HS-27A (cell line): ENCODE measurements at regions not wholly inside any gene's neighbourhood (a gene's known extent, or its start where the extent isn't known, plus 50 kb on each side); places are given as distances from the start of the nearest gene placed in this dataset.
A peak's percentile ranks its signal among the peaks of the same experiment; 100 is the strongest.

Experiments
- DNase-seq: peaks from one replicate; pipeline ENCODE4 v3.0.0-alpha.2; 2012; ENCODE audit warnings: low read depth, missing footprints

GRCh38 chrX:63993936-63994335 is 208.9 kb upstream of the ARHGEF9 start:
- no peak for DNase-seq

GRCh38 chrX:63985906-63986305 is 200.9 kb upstream of the ARHGEF9 start:
- DNase-seq = no peak

GRCh38 chrX:63979480-63979879 is 194.5 kb upstream of the ARHGEF9 start:
- DNase-seq = no peak

- DNase-seq = peak; percentile 54
Measured at GRCh38 chrX:63967551-63967950, 182.5 kb upstream of the ARHGEF9 start.

DNA sequence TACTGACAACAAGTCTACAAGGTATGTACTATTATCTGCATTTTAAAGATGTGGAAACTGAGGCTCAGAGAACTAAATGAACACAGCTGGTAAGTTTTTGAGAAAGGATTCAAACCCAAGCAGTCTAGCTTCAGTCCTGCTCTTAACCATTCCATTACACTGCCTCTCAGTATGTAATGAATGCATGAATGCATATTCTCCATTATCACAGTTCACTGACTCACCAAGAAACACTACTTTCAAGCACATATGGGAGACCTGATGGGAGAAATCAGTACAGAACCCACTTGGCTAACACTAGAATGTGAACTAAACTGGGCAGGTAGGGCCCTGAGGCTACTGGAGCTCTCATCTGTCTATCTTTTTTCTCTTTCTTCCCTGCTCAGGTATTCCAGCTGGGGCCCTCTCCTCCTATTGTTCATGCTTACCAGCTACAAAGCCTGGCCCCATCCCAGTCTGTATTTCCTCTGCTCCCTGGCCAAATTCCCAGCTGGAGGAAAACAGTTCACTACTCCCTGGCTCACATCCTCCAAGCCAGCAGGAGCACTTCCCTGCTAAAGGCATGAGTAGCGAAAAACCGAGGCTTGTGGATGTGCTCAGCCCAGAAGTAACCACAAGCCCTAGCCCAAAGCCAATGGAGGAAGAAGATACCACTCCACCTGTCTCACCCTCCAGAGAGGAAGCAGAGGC is 178.2 kb upstream of the ARHGEF9 start:
- no peak for DNase-seq

DNA sequence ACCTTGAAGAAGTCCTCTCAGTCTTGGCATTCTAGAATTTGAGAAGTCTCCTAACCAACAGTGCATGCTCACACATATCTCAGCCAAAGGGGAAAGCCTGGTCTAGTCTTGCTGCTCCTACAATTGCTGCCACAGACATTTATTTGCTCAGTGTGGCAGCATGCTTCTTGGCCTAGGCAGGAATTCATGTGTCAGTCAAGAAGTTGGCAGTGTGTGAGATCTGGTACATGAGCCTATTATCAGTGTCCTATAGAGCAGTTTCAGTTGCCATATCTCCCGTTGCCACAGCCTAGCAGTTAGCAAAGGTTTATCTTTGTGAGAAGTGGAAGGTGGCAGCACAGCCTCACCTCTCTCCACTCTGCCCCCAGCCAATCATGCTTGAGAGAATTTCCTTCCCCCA is 176.9 kb upstream of the ARHGEF9 start:
- DNase-seq = no peak

DNA sequence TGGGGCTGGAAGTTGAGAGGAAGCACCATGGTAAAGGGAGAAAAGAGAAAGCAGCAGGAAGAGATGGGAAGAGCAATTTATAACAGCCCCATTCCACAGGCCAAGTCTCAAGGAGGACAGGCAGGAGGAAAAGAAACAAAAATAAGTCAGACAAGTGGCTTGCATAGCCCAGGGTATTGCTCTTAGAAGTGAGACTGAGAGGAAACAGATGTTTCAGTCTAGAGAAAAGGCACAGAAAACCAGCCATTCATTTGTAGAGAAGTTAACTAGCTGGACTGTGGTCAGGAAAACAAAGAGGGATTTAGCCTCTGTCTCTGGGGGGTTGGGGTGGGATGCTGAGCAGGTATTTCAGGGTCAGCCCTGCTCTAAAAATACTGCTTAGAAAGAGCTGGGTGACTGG is 175.0 kb upstream of the ARHGEF9 start:
- no peak for DNase-seq

- no peak for DNase-seq
Measured at GRCh38 chrX:63958134-63958865, 173.3 kb upstream of the ARHGEF9 start.

- DNase-seq = no peak
Measured at GRCh38 chrX:63935835-63936234, 150.8 kb upstream of the ARHGEF9 start.

DNA sequence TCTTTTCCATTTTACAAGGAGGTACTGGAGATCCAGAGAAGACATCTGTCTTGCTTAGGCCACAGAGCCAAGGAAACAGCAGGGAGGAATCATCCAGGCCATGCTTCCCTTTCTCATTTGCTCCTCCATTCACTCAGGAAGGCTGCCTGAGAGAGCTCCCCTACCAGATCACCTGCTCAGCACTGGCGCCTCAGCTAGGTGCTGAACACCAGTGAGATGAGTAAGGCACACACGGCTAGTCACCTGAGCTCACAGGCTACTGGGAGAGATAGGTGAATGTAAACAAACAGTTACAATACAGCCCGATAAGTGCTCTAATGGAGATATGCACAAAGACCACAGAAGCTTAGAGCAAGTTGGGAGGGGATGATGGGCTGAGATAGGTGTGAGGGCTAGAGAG is 149.8 kb upstream of the ARHGEF9 start:
- no peak for DNase-seq

GRCh38 chrX:63934160-63934559 is 149.1 kb upstream of the ARHGEF9 start:
- no peak for DNase-seq

DNA sequence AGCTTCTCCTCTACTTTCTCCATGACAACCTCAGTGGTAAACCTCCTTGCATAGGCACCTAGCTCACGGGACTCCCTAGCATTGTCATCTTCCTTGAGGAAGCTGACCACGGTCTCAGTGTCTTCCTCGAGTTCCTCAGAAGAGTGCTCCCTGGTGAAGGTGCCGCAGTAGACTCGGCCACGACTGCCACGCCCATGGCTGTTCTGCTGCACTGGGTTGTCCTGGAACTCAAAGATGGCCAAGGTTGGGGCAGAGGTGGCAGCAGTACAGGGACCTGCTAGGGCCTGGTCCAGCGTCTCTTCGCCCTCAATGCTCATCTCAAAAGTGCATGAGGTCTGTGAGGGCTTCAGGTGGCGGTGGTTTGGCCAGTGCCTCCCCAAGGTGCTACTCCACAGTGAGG is 147.9 kb upstream of the ARHGEF9 start:
- DNase-seq = no peak

DNA sequence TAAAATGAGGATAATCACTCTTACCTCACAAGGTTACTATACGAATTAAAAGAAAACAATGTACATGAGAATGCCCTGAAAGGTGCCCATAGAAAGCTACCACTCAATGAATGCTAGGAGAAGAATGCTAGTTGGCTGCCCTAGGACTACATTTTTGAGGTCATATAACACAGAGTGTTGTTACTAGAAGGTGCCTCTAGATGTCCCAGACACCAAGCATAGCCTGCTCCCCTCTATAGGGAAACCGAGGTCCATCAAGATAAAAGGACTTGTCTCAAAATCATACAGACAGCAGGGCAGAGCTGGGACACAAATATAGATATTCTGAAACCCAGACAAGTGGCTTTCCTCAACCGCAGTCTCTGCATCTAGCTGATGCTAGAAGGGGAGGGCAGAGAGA is 147.0 kb upstream of the ARHGEF9 start:
- DNase-seq = no peak

- DNase-seq = no peak
Measured at GRCh38 chrX:63930140-63930539, 145.1 kb upstream of the ARHGEF9 start.

DNA sequence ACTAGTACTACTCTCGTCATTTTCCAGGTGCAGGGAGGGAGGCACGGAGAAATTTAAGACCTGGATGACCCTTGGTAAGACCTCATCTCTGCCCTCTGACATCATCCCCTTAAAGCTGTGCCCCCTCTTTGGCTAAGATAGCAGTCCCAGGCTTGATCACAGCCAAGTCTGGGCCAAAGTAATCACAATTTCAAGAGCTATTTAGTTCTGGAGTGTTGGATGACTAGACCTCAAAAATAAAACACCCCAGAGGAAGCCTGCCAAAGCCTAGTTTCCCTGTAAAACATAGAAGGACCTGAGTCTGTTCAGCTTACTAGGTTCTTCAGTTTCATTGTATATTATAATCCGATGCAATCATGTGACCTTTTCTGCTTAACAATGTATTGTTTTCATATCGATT is 144.6 kb upstream of the ARHGEF9 start:
- no peak for DNase-seq

GRCh38 chrX:63927848-63928247 is 142.8 kb upstream of the ARHGEF9 start:
- no peak for DNase-seq

- DNase-seq = peak; percentile 73
Measured at GRCh38 chrX:63922221-63922620, 137.2 kb upstream of the ARHGEF9 start.

DNA sequence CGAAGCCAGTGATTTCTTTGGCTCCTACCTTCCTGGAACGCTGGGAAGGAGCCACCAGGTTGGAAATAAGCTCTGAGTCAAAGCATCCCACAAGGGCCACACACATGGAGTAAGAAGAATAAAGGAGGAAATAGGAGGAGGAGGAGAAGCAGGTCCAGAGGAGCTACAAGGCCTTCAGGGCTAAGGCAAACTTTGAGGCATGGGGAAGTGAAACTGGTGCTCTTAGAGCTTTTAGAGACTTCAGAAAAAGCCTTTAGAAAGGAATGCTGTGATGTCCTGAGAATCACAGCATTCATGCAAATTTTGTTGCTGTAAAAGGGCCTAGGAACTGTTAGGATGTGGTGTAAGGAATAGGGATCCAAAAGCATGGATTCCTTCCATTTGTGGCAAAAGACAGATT is 135.9 kb upstream of the ARHGEF9 start:
- DNase-seq = no peak

DNA sequence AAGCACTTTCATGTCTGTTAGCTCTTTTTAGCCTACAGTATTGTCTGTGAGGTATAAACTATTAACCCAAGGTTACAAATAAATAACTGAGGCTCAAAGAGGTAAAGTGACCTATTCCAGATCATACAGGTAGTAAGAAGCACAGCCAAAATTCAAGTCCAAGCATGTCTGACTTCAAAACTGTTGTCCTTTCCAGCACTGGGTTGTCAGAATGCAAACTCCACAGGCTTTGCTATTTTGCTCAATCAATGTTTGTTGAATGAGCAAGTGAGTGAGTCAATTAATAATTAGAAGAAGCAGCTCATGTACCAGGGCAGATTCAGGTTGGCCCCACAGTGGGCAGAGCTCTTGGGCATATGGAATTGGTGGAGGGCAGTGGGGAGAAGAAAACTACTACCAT is 134.1 kb upstream of the ARHGEF9 start:
- DNase-seq = no peak

GRCh38 chrX:63918611-63919010 is 133.6 kb upstream of the ARHGEF9 start:
- peak; percentile 36 for DNase-seq

DNA sequence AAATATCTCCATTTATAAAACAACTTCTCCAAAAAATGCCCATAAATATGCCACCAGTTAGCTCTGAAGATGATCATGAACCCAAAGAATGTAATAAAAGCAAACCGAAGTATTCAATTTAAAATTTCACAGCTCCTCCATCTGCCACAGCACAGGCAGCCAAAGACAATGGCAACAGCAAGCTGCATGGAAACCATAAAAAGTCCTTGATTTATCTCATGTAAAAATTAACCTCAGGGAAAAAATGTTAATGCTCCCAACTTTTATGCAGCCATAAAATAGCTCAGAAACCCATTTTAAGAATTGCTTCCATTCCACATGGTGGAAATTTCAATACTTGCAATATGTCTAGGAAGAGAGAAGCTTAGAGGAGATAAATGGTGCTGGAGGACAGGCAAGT is 132.3 kb upstream of the ARHGEF9 start:
- no peak for DNase-seq

DNA sequence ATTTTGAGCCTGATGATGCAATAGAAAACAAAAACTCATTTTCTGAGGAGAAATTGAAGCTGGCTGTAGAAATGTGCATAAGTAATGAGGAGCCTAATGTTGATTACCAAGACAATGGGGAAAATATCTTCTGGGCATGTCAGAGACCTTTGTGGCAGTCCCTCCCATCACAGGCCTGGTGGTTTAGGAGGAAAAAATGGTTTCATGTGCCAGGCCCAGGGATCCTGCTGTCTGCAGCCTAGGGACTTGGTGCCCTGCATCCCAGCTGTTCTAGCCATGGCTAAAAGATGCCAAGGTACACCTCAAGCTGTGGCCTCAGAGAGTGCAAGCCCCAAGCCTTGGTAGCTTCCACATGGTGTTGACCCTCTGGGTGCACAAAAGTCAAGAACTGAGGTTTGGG is 128.7 kb upstream of the ARHGEF9 start:
- no peak for DNase-seq

DNA sequence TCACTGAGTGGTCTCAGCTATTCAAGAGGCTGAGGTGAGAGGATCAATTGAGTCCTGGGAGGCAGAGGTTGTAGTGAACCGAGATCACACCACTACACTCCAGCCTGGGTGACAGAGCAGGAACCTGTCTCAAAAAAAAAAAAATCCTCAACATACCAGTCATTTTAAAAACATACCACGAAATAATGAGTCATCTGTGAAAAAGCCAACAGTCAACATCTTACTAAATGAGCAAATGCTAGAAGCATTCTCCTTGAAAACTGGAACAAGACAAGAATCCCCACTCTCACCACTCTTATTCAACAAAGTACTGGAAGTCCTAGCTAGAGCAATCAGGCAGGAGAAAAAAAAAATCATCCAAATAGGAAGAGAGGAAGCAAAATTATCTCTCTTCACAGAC is 104.0 kb upstream of the ARHGEF9 start:
- peak; percentile 64 for DNase-seq
